HG02852 (cell line): ENCODE measurements at regions not wholly inside any gene's neighbourhood (a gene's known extent, or its start where the extent isn't known, plus 50 kb on each side); places are given as distances from the start of the nearest gene placed in this dataset.
"Not testable (repeated sequence)": the region's sequence is repeated elsewhere in the genome, so short reads cannot be mapped to it uniquely, and the experiment has no call there.

Experiments
- ATAC-seq: cut with Tn5 transposase; IDR thresholded peaks from one replicate; pipeline ENCODE4 v1.9.1; 2021; ENCODE audit warnings: mild to moderate bottlenecking, moderate library complexity; ENCODE audit not compliant: unreplicated experiment

GRCh38 chr1:78291872-78292271 is 198.9 kb upstream of the PTGFR start:
- no peak for ATAC-seq

GRCh38 chr1:78292361-78292760 is 198.4 kb upstream of the PTGFR start:
- ATAC-seq: no peak

GRCh38 chr1:78297836-78298235 is 192.9 kb upstream of the PTGFR start:
- ATAC-seq: no peak

- ATAC-seq: no peak
Observed at GRCh38 chr1:78298349-78298748, 192.4 kb upstream of the PTGFR start.

GRCh38 chr1:78301141-78301540 is 189.6 kb upstream of the PTGFR start:
- ATAC-seq: no peak

- no peak for ATAC-seq
Observed at GRCh38 chr1:78303620-78304019, 187.2 kb upstream of the PTGFR start.

GRCh38 chr1:78304341-78304740 is 186.4 kb upstream of the PTGFR start:
- ATAC-seq: no peak

- no peak for ATAC-seq
Observed at GRCh38 chr1:78304761-78305160, 186.0 kb upstream of the PTGFR start.

GRCh38 chr1:78310261-78310660 is 180.5 kb upstream of the PTGFR start:
- ATAC-seq: not testable (repeated sequence)

- ATAC-seq: no peak
Observed at GRCh38 chr1:78318011-78318410, 172.8 kb upstream of the PTGFR start.

GRCh38 chr1:78319603-78320002 is 171.2 kb upstream of the PTGFR start:
- no peak for ATAC-seq

- ATAC-seq: no peak
Observed at GRCh38 chr1:78322928-78323680, 167.7 kb upstream of the PTGFR start.

GRCh38 chr1:78325293-78325692 is 165.5 kb upstream of the PTGFR start:
- ATAC-seq: no peak

GRCh38 chr1:78329475-78329874 is 161.3 kb upstream of the PTGFR start:
- ATAC-seq: no peak

GRCh38 chr1:78331799-78332198 is 159.0 kb upstream of the PTGFR start:
- no peak for ATAC-seq

- peak; percentile 87 for ATAC-seq
Observed at GRCh38 chr1:78333502-78333901, 157.3 kb upstream of the PTGFR start.

- ATAC-seq: no peak
Observed at GRCh38 chr1:78334114-78334513, 156.7 kb upstream of the PTGFR start.

- no peak for ATAC-seq
Observed at GRCh38 chr1:78334952-78335351, 155.8 kb upstream of the PTGFR start.

- ATAC-seq: not testable (repeated sequence)
Observed at GRCh38 chr1:78336751-78337150, 154.0 kb upstream of the PTGFR start.

GRCh38 chr1:78339490-78339889 is 151.3 kb upstream of the PTGFR start:
- ATAC-seq: no peak

GRCh38 chr1:78340006-78340405 is 150.8 kb upstream of the PTGFR start:
- ATAC-seq: no peak

- no peak for ATAC-seq
Observed at GRCh38 chr1:78348496-78349284, 142.1 kb upstream of the PTGFR start.
